CD4-positive, alpha-beta T cell treated with Interferon alpha-2 for 1 hour (primary cell): ENCODE measurements at regions not wholly inside any gene's neighbourhood (a gene's known extent, or its start where the extent isn't known, plus 50 kb on each side); places are given as distances from the start of the nearest gene placed in this dataset.
"Not testable (repeated sequence)": the region's sequence is repeated elsewhere in the genome, so short reads cannot be mapped to it uniquely, and the experiment has no call there.

Experiments used
- DNase-seq, 2 donors: peaks; one replicate each; pipeline ENCODE4 v3.0.0-alpha.2; 2020 to 2022

GRCh38 chr7:96829121-96829520, 119.5 kb upstream of the SEM1 start:
- DNase-seq, result not testable (repeated sequence)

- no peak for DNase-seq
Measured at GRCh38 chr7:96831446-96831845, 121.8 kb upstream of the SEM1 start.

- DNase-seq, result no peak
Measured at GRCh38 chr7:96832092-96832662, 122.5 kb upstream of the SEM1 start.

- no peak for DNase-seq
Measured at GRCh38 chr7:96833676-96834453, 124.2 kb upstream of the SEM1 start.

GRCh38 chr7:96836456-96836855, 126.8 kb upstream of the SEM1 start:
- DNase-seq, result no peak

- peak in 1 of 2 donors; percentile 55 for DNase-seq
Measured at GRCh38 chr7:96837593-96837992, 127.9 kb upstream of the SEM1 start.

- DNase-seq, result no peak
Measured at GRCh38 chr7:96838481-96838880, 128.8 kb upstream of the SEM1 start.

- DNase-seq, result no peak
Measured at GRCh38 chr7:96855139-96855538, 145.5 kb upstream of the SEM1 start.

GRCh38 chr7:96855691-96856090, 146.0 kb upstream of the SEM1 start:
- DNase-seq, result no peak

GRCh38 chr7:96869538-96869937, 135.8 kb upstream of the DLX6 start:
- no peak for DNase-seq

GRCh38 chr7:96870185-96870584, 135.2 kb upstream of the DLX6 start:
- DNase-seq, result no peak

- DNase-seq, result no peak
Measured at GRCh38 chr7:96870934-96871333, 134.4 kb upstream of the DLX6 start.

- no peak for DNase-seq
Measured at GRCh38 chr7:96887426-96887825, 117.9 kb upstream of the DLX6 start.

GRCh38 chr7:96899108-96899507, 106.2 kb upstream of the DLX6 start:
- no peak for DNase-seq

GRCh38 chr7:96901822-96902445, 103.4 kb upstream of the DLX6 start:
- DNase-seq, result no peak

- DNase-seq, result no peak
Measured at GRCh38 chr7:96903906-96904305, 101.4 kb upstream of the DLX6 start.

- DNase-seq, result no peak
Measured at GRCh38 chr7:96910486-96910885, 94.9 kb upstream of the DLX6 start.

- DNase-seq, result no peak
Measured at GRCh38 chr7:96915029-96915428, 90.3 kb upstream of the DLX6 start.

GRCh38 chr7:96920064-96920463, 85.3 kb upstream of the DLX6 start:
- DNase-seq, result no peak

GRCh38 chr7:96920713-96921112, 84.6 kb upstream of the DLX6 start:
- DNase-seq, result no peak

- no peak for DNase-seq
Measured at GRCh38 chr7:96921231-96921630, 84.1 kb upstream of the DLX6 start.

- no peak for DNase-seq
Measured at GRCh38 chr7:96921771-96922170, 83.6 kb upstream of the DLX6 start.

- not testable (repeated sequence) for DNase-seq
Measured at GRCh38 chr7:96923345-96923744, 82.0 kb upstream of the DLX6 start.

GRCh38 chr7:96927131-96927530, 78.2 kb upstream of the DLX6 start:
- no peak for DNase-seq
